B cell (primary cell): ENCODE measurements at regions not wholly inside any gene's neighbourhood (a gene's known extent, or its start where the extent isn't known, plus 50 kb on each side); places are given as distances from the start of the nearest gene placed in this dataset.

Experiments used
- ATAC-seq: fragments of 200-7000 bp; cut with Tn5 transposase; one replicate; pipeline ENCODE4 v1.10.0; 2021; ENCODE audit warnings: low read depth, mild to moderate bottlenecking, moderate number of reproducible peaks, moderate library complexity
- CTCF ChIA-PET: fragments of 350-600 bp; sonication (Branson Sonifier 250); formaldehyde crosslinking; loops from one replicate; lab custom pipeline; 2021; ENCODE audit warnings: antibody characterized with exemption, inconsistent platforms; lab: Charles Lee
- POLR2A ChIA-PET: fragments of 350-600 bp; sonication (Branson Sonifier 250); formaldehyde crosslinking; loops from one replicate; lab custom pipeline; 2021; ENCODE audit warnings: antibody characterized with exemption; lab: Charles Lee
- DNase-seq: peaks from one replicate; pipeline ENCODE4 v3.0.0; 2013
- H2AFZ ChIP-seq: 2 replicates; pipeline ENCODE4 v1.6.1; 2012; ENCODE audit warnings: mild to moderate bottlenecking, low read depth, low read length; ENCODE audit not compliant: insufficient read depth, poor library complexity, severe bottlenecking
- H3K27ac ChIP-seq, 2 donors: 1 replicate in 1 of 2; 2 replicates in 1 of 2; pipeline ENCODE4 v1.5.1; 2012 to 2013; ENCODE audit warnings: low read length in 2 of 2, mild to moderate bottlenecking in 2 of 2, moderate library complexity in 1 of 2
- H3K27me3 ChIP-seq, 4 experiments: fragments of 200-600 bp in 1 of 4; sonication (generic) in 1 of 4; replicated peaks in 1 of 4; 1 replicate in 2 of 4; 2 replicates in 2 of 4; pipeline versions ENCODE4 v1.6.1 to v1.7.0; 2013 to 2016; ENCODE audit warnings: low read length in 3 of 4, mild to moderate bottlenecking in 2 of 4, mixed read lengths in 1 of 4, moderate library complexity in 1 of 4; ENCODE audit not compliant: insufficient read depth in 4 of 4, control insufficient read depth in 3 of 4; ENCODE audit errors: control extremely low read depth in 1 of 4
- H3K36me3 ChIP-seq, 2 experiments: replicated peaks in 1 of 2; 1 replicate in 1 of 2; 2 replicates in 1 of 2; pipeline versions ENCODE4 v1.6.1 to v1.7.1; 2013; ENCODE audit warnings: low read length in 1 of 2; ENCODE audit not compliant: insufficient read depth in 2 of 2, control insufficient read depth in 1 of 2; ENCODE audit errors: control extremely low read depth in 1 of 2, extremely low read depth in 1 of 2
- H3K4me1 ChIP-seq, 2 donors: fragments of 200-600 bp in 1 of 2; sonication (generic) in 1 of 2; 1 replicate in 1 of 2; 2 replicates in 1 of 2; pipeline versions ENCODE4 v1.5.1 to v1.6.1; 2013 to 2017; ENCODE audit warnings: low read length in 2 of 2; ENCODE audit not compliant: control insufficient read depth in 2 of 2, insufficient read depth in 2 of 2
- H3K4me2 ChIP-seq: replicated peaks from 2 replicates; pipeline ENCODE3; 2012; ENCODE audit warnings: mild to moderate bottlenecking, low read depth, low read length; ENCODE audit not compliant: poor library complexity, severe bottlenecking
- H3K4me3 ChIP-seq, 5 experiments: fragments of 200-600 bp in 1 of 5; sonication (generic) in 1 of 5; 1 replicate in 3 of 5; 2 replicates in 2 of 5; pipeline versions ENCODE4 v1.5.1 to v1.7.0; 2011 to 2016; ENCODE audit warnings: low read length in 4 of 5, mild to moderate bottlenecking in 4 of 5, low read depth in 2 of 5, control low read depth in 1 of 5, moderate library complexity in 1 of 5; ENCODE audit not compliant: insufficient read depth in 1 of 5; ENCODE audit errors: control extremely low read depth in 1 of 5, extremely low read depth in 1 of 5
- H3K79me2 ChIP-seq: fragments of 200-600 bp; sonication (generic); one replicate; pipeline ENCODE4 v1.6.0; 2016; ENCODE audit warnings: low read length; ENCODE audit not compliant: control insufficient read depth, insufficient read depth
- H3K9ac ChIP-seq: fragments of 200-600 bp; sonication (generic); 2 replicates; pipeline ENCODE4 v1.6.1; 2017; ENCODE audit warnings: mild to moderate bottlenecking, low read length, moderate library complexity
- H3K9me3 ChIP-seq, 3 donors: one replicate each; pipeline versions ENCODE4 v1.6.1 to v1.7.1; 2013; ENCODE audit warnings: low read length in 2 of 3; ENCODE audit not compliant: control insufficient read depth in 2 of 3, insufficient read depth in 1 of 3; ENCODE audit errors: control extremely low read depth in 1 of 3
- H4K20me1 ChIP-seq: 2 replicates; pipeline ENCODE4 v1.6.0; 2012; ENCODE audit warnings: mild to moderate bottlenecking, low read length; ENCODE audit not compliant: insufficient read depth, control insufficient read depth, poor library complexity, severe bottlenecking
- H3K27ac Mint-ChIP-seq: one replicate; pipeline ENCODE4 v1.8.0; 2021; ENCODE audit warnings: mixed read lengths
- H3K27me3 Mint-ChIP-seq: one replicate; pipeline ENCODE4 v1.8.0; 2021; ENCODE audit warnings: mixed read lengths
- H3K4me1 Mint-ChIP-seq: one replicate; pipeline ENCODE4 v1.8.0; 2021; ENCODE audit warnings: mixed read lengths
- H3K4me3 Mint-ChIP-seq: one replicate; pipeline ENCODE4 v1.8.0; 2021; ENCODE audit warnings: mixed read lengths
- H3K9me3 Mint-ChIP-seq: one replicate; pipeline ENCODE4 v1.8.0; 2022; ENCODE audit warnings: mixed read lengths; ENCODE audit not compliant: insufficient read depth
- CTCF ChIP-seq: fragments of 200-600 bp; IDR thresholded peaks from one replicate; pipeline ENCODE4 v1.8.0; 2022; ENCODE audit warnings: antibody characterized with exemption, mild to moderate bottlenecking
- EZH2 ChIP-seq: IDR thresholded peaks from 2 replicates; pipeline ENCODE4 v1.6.1; 2012; ENCODE audit warnings: borderline replicate concordance, low read depth, mild to moderate bottlenecking, moderate library complexity, low read length; ENCODE audit not compliant: insufficient read depth, poor library complexity, severe bottlenecking
- WGBS: methylation state at CpG from one replicate; pipeline ENCODE4 v1.1.5; 2013; ENCODE audit warnings: missing lambda C conversion rate; ENCODE audit not compliant: insufficient coverage; 5-methylcytosine and 5-hydroxymethylcytosine counted together
- intact Hi-C: fragments of 100-400 bp; cut with micrococcal nuclease; formaldehyde crosslinking; loops from one replicate; pipeline ENCODE4 v1.10.0; 2022

- ChIA-PET POLR2A (no interaction called here), CTCF (no interaction called here)
- TF ChIP-seq CTCF (no peak), EZH2 (no peak)
- H3K9me3 Mint-ChIP-seq = no peaks in the 10 kb centered on the region
- Histone ChIP-seq H4K20me1 (no peaks in the 10 kb centered on the region), H3K4me2 (no peak overlapping the region), H3K4me1 (no peaks in the 10 kb centered on the region), H2AFZ (no peak overlapping the region), H3K79me2 (no peaks in the 10 kb centered on the region), H3K9ac (no peak overlapping the region), H3K9me3 (no peaks in the 10 kb centered on the region), H3K27me3 (no peaks in the 10 kb centered on the region), H3K27ac (no peak overlapping the region), H3K4me3 (no peak overlapping the region), H3K36me3 (no peaks in the 10 kb centered on the region)
- WGBS = 80% methylated on average over 1 of the region's 4 CpGs
- intact Hi-C loops = no loop called here
- ATAC-seq (no peak), DNase-seq (no peak)
- no peak overlapping the region for H3K27ac Mint-ChIP-seq
- no peaks in the 10 kb centered on the region for H3K27me3 Mint-ChIP-seq
- no peak overlapping the region for H3K4me3 Mint-ChIP-seq
- H3K4me1 Mint-ChIP-seq = no peaks in the 10 kb centered on the region
These were observed 272.4 kb upstream of the SMIM31 start for GRCh38 chr4:164481306-164482091.

GRCh38 chr4:164482092-164482404, 271.9 kb upstream of the SMIM31 start:
- H3K4me1 Mint-ChIP-seq = no peaks in the 10 kb centered on the region

More at GRCh38 chr4:164482092-164482404, 271.9 kb upstream of the SMIM31 start:
- H3K27ac Mint-ChIP-seq = no peak overlapping the region
- Histone ChIP-seq H3K27me3 (no peaks in the 10 kb centered on the region), H3K4me2 (no peak overlapping the region), H2AFZ (no peak overlapping the region), H3K9me3 (no peaks in the 10 kb centered on the region), H4K20me1 (no peaks in the 10 kb centered on the region), H3K4me3 (no peak overlapping the region), H3K9ac (no peak overlapping the region), H3K27ac (no peak overlapping the region), H3K4me1 (no peaks in the 10 kb centered on the region), H3K79me2 (no peaks in the 10 kb centered on the region), H3K36me3 (no peaks in the 10 kb centered on the region)
- CTCF ChIA-PET = no interaction called here
- no CpG with 5 or more reads among the region's 4 CpGs for WGBS
- DNase-seq (no peak), ATAC-seq (no peak)
- no peaks in the 10 kb centered on the region for H3K9me3 Mint-ChIP-seq
- H3K4me3 Mint-ChIP-seq = no peak overlapping the region
- no peak for TF ChIP-seq CTCF
- no peak for TF ChIP-seq EZH2
- no peaks in the 10 kb centered on the region for H3K27me3 Mint-ChIP-seq
- intact Hi-C loops = no loop called here
- POLR2A ChIA-PET = no interaction called here
